HS-5 (cell line): ENCODE measurements at regions not wholly inside any gene's neighbourhood (a gene's known extent, or its start where the extent isn't known, plus 50 kb on each side); places are given as distances from the start of the nearest gene placed in this dataset.

Experiments
- DNase-seq: peaks from one replicate; pipeline ENCODE4 v3.0.0-alpha.2; 2012; ENCODE audit warnings: low read depth

GRCh38 chr21:21605521-21605920 is 607.3 kb downstream of the NCAM2 start:
- DNase-seq = no peak

DNA sequence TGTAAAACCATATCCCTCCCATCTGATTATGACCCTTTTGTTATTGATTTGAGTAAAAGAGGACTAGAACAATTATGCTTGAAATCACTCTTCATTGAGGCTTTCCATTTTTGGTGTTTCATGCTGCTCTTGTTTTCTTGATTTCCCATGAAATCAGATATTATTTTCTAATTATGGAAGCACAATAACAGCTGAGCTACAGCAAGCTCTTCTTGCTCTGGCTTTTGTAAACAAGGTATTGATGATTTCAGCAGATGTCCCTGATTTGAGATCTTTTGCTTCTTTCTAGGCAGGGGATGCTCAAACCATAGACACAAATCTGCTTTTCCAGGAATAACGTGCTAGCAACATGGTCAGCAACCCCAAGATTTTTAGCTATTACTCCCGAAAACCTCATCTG is 607.8 kb downstream of the NCAM2 start:
- DNase-seq = no peak

DNA sequence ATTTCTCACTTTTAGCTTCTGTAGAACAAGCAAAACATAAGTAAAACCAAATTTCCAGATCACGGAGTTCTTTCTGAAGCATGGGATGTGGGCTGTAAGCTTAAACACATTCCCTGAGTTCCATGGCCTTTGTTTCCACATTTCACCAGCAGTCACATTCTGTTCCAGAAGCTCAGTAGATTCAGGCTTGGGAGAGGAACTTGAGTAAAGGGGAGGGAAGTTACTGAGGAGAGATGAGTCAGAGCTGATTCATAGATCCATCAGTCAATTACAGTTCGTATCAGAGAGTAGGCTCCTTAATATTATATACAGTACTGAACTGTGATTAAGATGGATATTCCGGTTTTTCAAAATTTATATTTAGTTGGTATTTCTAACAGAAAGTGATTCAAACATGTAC is 614.3 kb downstream of the NCAM2 start:
- DNase-seq = peak; percentile 64

DNA sequence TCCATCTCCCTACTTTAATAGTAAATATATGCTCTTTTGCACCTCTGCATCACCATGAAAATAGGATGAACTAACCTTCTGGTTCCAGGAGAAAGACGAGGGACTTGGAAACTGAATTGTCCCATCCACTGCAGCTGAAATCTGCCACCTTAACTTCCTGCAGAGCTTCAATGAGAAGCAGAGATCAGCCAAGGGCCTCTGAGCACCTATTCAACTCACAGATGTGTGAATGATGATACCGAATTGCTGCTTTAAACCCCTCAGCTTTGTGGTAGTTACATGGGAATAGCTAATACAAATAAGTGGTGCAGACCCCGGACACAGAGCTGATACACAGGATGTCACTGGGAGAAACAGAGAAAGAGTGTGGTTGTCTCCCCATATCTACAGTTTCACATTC is 616.8 kb downstream of the NCAM2 start:
- no peak for DNase-seq

DNA sequence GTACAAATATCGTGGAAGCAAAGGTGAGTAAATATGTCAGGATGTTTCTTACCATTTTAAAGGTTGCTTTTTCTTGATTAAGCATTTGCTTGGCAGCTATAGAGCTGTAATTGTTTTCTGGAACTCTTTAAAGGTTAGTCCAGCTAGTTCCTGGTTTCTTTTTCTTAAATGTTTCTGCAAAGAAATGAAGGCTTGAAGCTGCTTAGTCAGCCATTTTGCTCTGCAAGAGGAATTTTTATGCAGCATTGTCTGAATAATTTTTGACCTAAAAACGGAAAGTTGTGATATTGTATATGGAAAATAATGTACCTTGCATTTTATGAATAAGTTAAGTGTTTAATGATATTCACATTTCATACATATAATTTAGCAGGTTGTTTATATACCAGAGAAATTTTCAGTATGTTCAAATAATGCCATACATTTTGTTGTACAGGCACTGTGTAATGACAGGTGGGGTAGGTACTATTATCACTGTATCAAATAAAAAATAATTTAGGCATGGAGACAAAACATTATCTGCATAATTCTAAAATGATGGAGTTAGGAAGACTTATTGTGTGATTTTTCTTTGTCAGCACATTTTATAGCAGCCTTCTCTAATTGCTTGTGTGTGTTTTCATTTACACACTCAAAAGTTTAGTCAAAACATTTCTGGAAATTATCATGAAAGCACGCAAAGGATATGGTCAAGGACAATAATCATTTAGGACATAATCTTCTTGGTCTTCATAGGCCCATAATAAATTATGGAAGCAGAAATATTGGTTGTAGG is 624.4 kb downstream of the NCAM2 start:
- DNase-seq = no peak

GRCh38 chr21:21624674-21625073 is 626.5 kb downstream of the NCAM2 start:
- DNase-seq = no peak

DNA sequence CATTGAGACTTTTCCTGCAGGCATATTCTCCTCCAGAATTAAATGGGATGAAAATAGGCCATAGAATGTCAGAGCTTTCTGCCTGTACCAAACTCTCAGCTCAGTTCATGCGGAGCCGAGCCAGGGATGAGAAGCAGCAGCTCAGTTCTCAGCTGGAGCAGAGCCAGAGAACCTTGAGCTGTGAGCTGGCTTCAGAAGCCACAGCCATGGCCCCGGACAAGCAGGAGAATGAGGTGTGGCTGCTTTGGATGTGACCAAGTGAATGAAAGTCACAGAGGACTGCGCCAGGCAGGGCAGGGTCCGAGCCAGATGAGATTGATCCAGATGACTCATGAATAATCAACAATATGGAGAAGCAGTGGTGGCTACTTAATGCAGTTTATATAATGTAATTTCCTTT is 633.8 kb downstream of the NCAM2 start:
- DNase-seq = no peak

GRCh38 chr21:21632926-21633325 is 634.7 kb downstream of the NCAM2 start:
- no peak for DNase-seq

- DNase-seq = no peak
Observed at GRCh38 chr21:21661741-21662140, 663.5 kb downstream of the NCAM2 start.

DNA sequence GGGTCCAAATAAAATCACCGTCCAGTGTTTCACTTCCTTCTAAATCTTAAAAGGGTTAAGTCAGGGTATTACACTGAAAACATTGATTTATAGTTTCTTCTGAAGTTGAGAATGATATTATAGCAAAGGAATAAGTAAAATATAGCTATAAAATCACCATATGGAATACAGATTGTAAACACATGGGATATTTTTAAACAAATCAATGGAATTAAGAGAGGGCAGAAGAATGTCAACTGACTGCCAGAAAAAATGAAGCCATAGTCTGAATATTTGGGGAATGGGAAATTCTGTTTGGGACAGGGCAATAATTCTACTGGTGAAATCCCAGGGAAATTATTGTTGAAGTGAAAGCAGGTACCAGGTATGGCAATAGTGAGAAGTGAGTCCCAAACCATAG is 664.6 kb downstream of the NCAM2 start:
- no peak for DNase-seq

GRCh38 chr21:21664871-21665270 is 666.7 kb downstream of the NCAM2 start:
- no peak for DNase-seq

DNA sequence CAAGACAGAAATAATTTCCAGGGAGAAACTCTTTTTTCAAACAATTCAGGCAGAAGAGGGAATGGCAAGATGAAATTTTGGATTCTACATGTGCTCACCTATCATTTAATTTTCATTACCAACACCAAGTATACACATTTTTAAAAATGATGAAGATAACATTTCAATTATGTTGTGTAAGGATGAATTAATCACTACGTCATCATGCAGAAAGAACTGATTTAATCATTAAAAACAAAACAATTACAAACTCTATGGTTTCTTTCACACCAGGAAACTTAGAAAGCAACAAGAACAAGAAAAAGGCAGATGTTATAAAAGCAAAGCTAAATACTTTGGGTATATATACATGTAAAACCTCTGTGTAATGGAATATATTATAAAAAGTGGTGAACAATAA is 668.5 kb downstream of the NCAM2 start:
- no peak for DNase-seq

GRCh38 chr21:21668198-21668597 is 670.0 kb downstream of the NCAM2 start:
- DNase-seq = no peak

DNA sequence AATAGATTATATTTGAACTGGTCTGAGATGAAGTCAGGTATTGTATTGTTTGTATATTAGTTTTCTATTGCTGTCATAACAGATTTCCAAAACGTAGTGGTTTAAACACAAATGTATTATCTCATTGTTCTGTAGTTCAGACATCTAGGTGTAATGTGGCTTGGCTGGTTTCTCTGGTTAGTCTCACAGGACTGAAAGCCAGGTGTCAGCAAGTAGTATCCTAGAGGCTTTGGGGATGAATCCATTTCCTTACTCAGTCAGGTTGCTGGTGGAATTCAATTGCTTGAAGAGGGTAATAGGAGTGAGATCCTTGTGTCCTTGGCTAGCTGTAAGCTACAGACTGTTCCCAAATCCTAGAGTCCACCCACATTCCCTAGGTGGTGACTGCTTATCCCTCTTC is 675.8 kb downstream of the NCAM2 start:
- no peak for DNase-seq

- DNase-seq = no peak
Observed at GRCh38 chr21:21675601-21676000, 677.4 kb downstream of the NCAM2 start.

DNA sequence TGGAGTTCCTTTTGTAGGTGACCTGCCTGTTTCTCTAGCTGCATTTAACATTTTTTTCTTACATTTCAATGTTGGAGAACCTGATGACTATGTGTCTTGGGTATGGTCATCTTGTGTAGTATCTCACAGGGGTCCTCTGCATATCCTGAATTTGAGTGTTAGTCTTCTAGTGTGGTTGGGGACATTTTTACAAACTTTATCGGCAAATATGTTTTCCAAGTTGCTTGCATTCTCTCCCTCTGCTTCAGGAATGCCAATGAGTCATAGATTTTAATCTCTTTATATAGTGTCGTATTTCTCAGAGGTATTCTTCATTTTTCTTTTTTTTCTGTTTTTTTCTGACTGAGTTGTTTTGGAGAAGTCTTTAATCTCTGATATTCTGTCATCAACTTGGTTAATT is 684.0 kb downstream of the NCAM2 start:
- peak; percentile 20 for DNase-seq

- DNase-seq = no peak
Observed at GRCh38 chr21:21688889-21689288, 690.7 kb downstream of the NCAM2 start.

- DNase-seq = no peak
Observed at GRCh38 chr21:21690068-21690665, 692.0 kb downstream of the NCAM2 start.

DNA sequence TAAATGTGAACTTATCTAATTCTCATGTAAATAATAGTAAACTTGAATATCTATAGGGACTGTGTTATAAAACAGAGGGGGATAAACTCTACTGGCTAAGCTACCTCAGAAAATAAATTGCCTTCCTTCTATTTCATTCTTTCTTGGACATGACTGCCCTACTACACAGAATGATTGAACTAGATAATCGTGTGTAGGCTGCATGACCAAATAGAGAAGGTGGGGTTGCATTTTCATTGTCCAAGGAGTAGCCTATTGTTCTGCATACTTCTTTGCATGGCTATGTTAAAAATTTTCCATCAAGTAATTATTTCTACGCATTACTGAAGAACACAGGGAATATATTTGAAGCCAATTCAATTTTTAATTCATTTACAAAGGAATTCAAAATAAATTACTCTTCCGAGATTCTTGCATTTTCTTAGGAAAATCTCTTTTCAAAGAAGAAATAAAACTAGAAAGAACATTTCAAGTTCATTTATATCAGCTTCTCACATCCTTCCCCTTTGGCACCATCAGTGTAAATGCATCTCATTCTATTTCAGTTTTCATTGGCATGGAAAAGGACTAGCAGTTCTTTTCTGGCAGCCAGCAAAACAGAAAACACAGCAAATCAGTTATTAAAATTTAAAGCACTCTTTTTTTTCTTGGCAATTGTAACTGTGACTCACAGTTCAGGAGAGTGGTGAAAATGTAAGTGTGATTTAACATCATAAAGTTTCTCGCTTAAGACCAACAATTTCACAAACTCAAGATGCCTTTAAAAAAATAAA is 714.7 kb downstream of the NCAM2 start:
- no peak for DNase-seq

GRCh38 chr21:21713651-21714180 is 715.5 kb downstream of the NCAM2 start:
- no peak for DNase-seq

DNA sequence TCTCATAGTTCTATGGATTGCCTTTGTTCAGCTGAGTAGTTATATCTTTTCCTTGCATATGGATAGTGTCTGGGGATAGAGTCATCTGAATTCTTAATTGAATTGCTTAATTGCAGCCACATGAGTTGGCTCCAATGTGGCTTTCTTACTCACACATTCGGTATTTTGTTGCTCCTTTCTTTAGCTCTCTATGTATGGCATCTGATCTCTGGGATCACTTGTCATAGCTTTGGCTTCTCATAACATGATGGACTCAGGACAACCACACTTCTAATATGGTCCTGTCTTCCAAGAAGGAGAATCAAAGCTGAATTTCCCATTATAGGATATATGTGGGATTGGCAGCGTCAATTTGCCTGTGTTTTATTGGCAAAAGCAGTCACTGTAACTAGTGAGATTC is 716.2 kb downstream of the NCAM2 start:
- peak; percentile 92 for DNase-seq

- DNase-seq = peak; percentile 91
Observed at GRCh38 chr21:21715266-21715969, 717.2 kb downstream of the NCAM2 start.
